ENCODE measurements at regions not wholly inside any gene's neighbourhood (a gene's known extent, or its start where the extent isn't known, plus 50 kb on each side); places are given as distances from the start of the nearest gene placed in this dataset.
"Not testable (repeated sequence)": the region's sequence is repeated elsewhere in the genome, so short reads cannot be mapped to it uniquely, and the experiment has no call there.

- H3K27ac ChIP-seq, result no peak overlapping the region
- intact Hi-C loops (cut with DNase I; ENCODE audit: low total_unique reads), result no loop called here
- TF ChIP-seq EP300 (IDR thresholded peaks at IDR 0.05; ENCODE audit: low read depth) (no peak), POLR2AphosphoS5 (IDR thresholded peaks at IDR 0.05) (no peak), CTCF (IDR thresholded peaks at IDR 0.05) (no peak), POLR2A (IDR thresholded peaks at IDR 0.05) (no peak)
- no peaks in the 10 kb centered on the region for H3K9me3 ChIP-seq
- no peak overlapping the region for H3K4me3 ChIP-seq
- 92 to 94% methylated on average over 9 to 19 of the region's 19 CpGs for WGBS, 2 donors (ENCODE audit: low coverage in 1 of 2)
- H3K27me3 ChIP-seq, result no peaks in the 10 kb centered on the region
- DNase-seq, result no peak
- no peaks in the 10 kb centered on the region for H3K36me3 ChIP-seq
- in situ Hi-C loops (cut with MboI; ENCODE audit: low pct_ligation_motif_present in 1 of 4, low pct_unique_long_range_greater_than_20kb in 1 of 4, low sequenced_read_pairs in 3 of 4), result no loop called here
- no peaks in the 10 kb centered on the region for H3K4me1 ChIP-seq
Measured at GRCh38 chr15:30816430-30816829, 87.3 kb upstream of the FAN1 start.

GRCh38 chr15:30823068-30823813, 80.5 kb upstream of the FAN1 start:
- in situ Hi-C loops (cut with MboI; ENCODE audit: low pct_ligation_motif_present in 1 of 4, low pct_unique_long_range_greater_than_20kb in 1 of 4, low sequenced_read_pairs in 3 of 4), result not testable (repeated sequence)

GRCh38 chr15:30824518-30825195, 79.1 kb upstream of the FAN1 start:
- H3K36me3 ChIP-seq, result no peaks in the 10 kb centered on the region
- TF ChIP-seq POLR2AphosphoS5 (IDR thresholded peaks at IDR 0.05) (no peak), CTCF (IDR thresholded peaks at IDR 0.05) (no peak), EP300 (IDR thresholded peaks at IDR 0.05; ENCODE audit: low read depth) (no peak), POLR2A (IDR thresholded peaks at IDR 0.05) (no peak)
- DNase-seq, result no peak
- 71 to 75% methylated on average over 10 to 14 of the region's 14 CpGs for WGBS, 2 donors (ENCODE audit: low coverage in 1 of 2)
- no peaks in the 10 kb centered on the region for H3K4me1 ChIP-seq
- no peak overlapping the region for H3K27ac ChIP-seq
- in situ Hi-C loops (cut with MboI; ENCODE audit: low pct_ligation_motif_present in 1 of 4, low pct_unique_long_range_greater_than_20kb in 1 of 4, low sequenced_read_pairs in 3 of 4) (no loop called here), intact Hi-C loops (cut with DNase I; ENCODE audit: low total_unique reads) (no loop called here)
- H3K9me3 ChIP-seq, result no peaks in the 10 kb centered on the region
- no peaks in the 10 kb centered on the region for H3K27me3 ChIP-seq
- H3K4me3 ChIP-seq, result no peak overlapping the region

More at GRCh38 chr15:30823068-30823813, 80.5 kb upstream of the FAN1 start:
- peak overlapping the region in 1 of 4 donors; percentile 1 for H3K4me3 ChIP-seq
- WGBS, 2 donors (ENCODE audit: low coverage in 1 of 2), result 66 to 89% methylated on average over 4 to 14 of the region's 15 CpGs
- H3K4me1 ChIP-seq; H3K27ac ChIP-seq; H3K9me3 ChIP-seq; H3K36me3 ChIP-seq; H3K27me3 ChIP-seq; DNase-seq; intact Hi-C loops (cut with DNase I; ENCODE audit: low total_unique reads): not testable (repeated sequence)

GRCh38 chr15:30827625-30828303, 76.0 kb upstream of the FAN1 start:
- H3K27ac ChIP-seq, result no peak overlapping the region
- DNase-seq, result no peak
- TF ChIP-seq EP300 (IDR thresholded peaks at IDR 0.05; ENCODE audit: low read depth) (no peak), POLR2A (IDR thresholded peaks at IDR 0.05) (no peak), POLR2AphosphoS5 (IDR thresholded peaks at IDR 0.05) (no peak), CTCF (IDR thresholded peaks at IDR 0.05) (no peak)
- H3K36me3 ChIP-seq, result no peaks in the 10 kb centered on the region
- no peaks in the 10 kb centered on the region for H3K27me3 ChIP-seq
- H3K9me3 ChIP-seq, result no peaks in the 10 kb centered on the region
- 47 to 80% methylated on average over 2 to 10 of the region's 10 CpGs for WGBS, 2 donors (ENCODE audit: low coverage in 1 of 2)
- intact Hi-C loops (cut with DNase I; ENCODE audit: low total_unique reads), result no loop called here
- no peak overlapping the region for H3K4me3 ChIP-seq
- H3K4me1 ChIP-seq, result no peaks in the 10 kb centered on the region
- in situ Hi-C loops (cut with MboI; ENCODE audit: low pct_ligation_motif_present in 1 of 4, low pct_unique_long_range_greater_than_20kb in 1 of 4, low sequenced_read_pairs in 3 of 4), result no loop called here

GRCh38 chr15:30828304-30828639, 75.4 kb upstream of the FAN1 start:
- H3K27me3 ChIP-seq; intact Hi-C loops (cut with DNase I; ENCODE audit: low total_unique reads); in situ Hi-C loops (cut with MboI; ENCODE audit: low pct_ligation_motif_present in 1 of 4, low pct_unique_long_range_greater_than_20kb in 1 of 4, low sequenced_read_pairs in 3 of 4); H3K27ac ChIP-seq; H3K4me3 ChIP-seq; H3K36me3 ChIP-seq; DNase-seq; H3K4me1 ChIP-seq; H3K9me3 ChIP-seq: not testable (repeated sequence)
- WGBS, 2 donors (ENCODE audit: low coverage in 1 of 2), result 34 to 45% methylated on average over 2 to 8 of the region's 8 CpGs
